ENCODE measurements at regions not wholly inside any gene's neighbourhood (a gene's known extent, or its start where the extent isn't known, plus 50 kb on each side); places are given as distances from the start of the nearest gene placed in this dataset.

DNA sequence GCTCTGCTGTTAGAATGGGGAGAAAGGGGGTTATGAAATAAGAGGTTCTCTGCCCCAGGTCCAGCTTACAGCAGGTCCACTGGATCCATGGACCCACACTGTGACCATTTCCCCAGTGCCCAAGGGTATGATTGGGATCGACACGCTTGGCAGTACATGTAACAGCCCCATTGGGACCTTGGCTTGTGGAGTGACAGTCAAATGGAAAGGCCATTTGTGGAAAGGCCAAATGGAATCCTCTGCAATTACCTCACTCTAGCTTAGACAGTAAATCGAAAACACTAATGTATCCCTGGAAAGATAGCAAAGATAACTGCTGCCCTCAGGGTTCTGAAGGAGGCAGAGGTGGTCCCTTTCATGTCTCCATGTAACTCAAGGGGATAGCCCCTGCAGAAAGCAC is 109.1 kb downstream of the MINAR1 start:
- no peak overlapping the region for H3K4me3 ChIP-seq (ENCODE audit: low read depth, low read length)

DNA sequence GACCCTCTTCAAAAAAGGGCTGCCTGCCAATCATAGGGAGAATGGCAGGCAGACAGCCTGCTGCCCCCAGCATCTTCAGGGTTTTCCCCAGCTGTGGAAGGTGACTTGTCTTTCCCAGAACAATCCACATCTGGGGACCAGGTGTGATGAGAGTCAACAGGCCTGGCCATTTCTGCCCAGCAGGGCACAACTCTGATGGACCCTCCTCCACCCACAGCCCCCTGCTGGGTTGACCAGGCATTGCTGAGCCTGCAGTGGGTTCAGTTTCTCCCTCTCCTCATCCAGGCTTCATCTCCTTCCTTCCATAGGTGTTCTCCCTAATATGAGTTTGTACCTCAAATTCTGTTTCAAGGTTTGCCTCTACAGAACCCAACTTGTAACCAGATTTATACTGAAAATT is 111.0 kb downstream of the MINAR1 start:
- Histone ChIP-seq H2AFZ (no peak overlapping the region), H3K9ac (no peak overlapping the region), H3K79me2 (no peaks in the 10 kb centered on the region), H3K9me3 (ENCODE audit: control insufficient read depth, low read length) (no peaks in the 10 kb centered on the region), H3K4me1 (no peaks in the 10 kb centered on the region), H3K27ac (no peak overlapping the region), H3K4me2 (ENCODE audit: low read length) (no peak overlapping the region), H3K27me3 (ENCODE audit: control insufficient read depth, insufficient read depth, low read length) (no peaks in the 10 kb centered on the region), H3K36me3 (ENCODE audit: control insufficient read depth, insufficient read depth, low read length) (no peaks in the 10 kb centered on the region), H3K4me3 (ENCODE audit: low read depth, low read length) (no peak overlapping the region)
- TF ChIP-seq, protein P1, sequence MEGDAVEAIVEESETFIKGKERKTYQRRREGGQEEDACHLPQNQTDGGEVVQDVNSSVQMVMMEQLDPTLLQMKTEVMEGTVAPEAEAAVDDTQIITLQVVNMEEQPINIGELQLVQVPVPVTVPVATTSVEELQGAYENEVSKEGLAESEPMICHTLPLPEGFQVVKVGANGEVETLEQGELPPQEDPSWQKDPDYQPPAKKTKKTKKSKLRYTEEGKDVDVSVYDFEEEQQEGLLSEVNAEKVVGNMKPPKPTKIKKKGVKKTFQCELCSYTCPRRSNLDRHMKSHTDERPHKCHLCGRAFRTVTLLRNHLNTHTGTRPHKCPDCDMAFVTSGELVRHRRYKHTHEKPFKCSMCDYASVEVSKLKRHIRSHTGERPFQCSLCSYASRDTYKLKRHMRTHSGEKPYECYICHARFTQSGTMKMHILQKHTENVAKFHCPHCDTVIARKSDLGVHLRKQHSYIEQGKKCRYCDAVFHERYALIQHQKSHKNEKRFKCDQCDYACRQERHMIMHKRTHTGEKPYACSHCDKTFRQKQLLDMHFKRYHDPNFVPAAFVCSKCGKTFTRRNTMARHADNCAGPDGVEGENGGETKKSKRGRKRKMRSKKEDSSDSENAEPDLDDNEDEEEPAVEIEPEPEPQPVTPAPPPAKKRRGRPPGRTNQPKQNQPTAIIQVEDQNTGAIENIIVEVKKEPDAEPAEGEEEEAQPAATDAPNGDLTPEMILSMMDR (IDR thresholded peaks at IDR 0.05) = no peak

More for the DNA sequence above, 109.1 kb downstream of the MINAR1 start:
- Histone ChIP-seq H2AFZ (no peak overlapping the region), H3K9ac (no peak overlapping the region), H3K36me3 (ENCODE audit: control insufficient read depth, insufficient read depth, low read length) (no peaks in the 10 kb centered on the region), H3K9me3 (ENCODE audit: control insufficient read depth, low read length) (no peaks in the 10 kb centered on the region), H3K4me1 (no peaks in the 10 kb centered on the region), H3K4me2 (ENCODE audit: low read length) (no peak overlapping the region), H3K27ac (no peak overlapping the region), H3K79me2 (no peaks in the 10 kb centered on the region), H3K27me3 (ENCODE audit: control insufficient read depth, insufficient read depth, low read length) (peaks cover 3% of the 10 kb centered on the region)
- TF ChIP-seq, protein P1 (IDR thresholded peaks at IDR 0.05) = no peak

DNA sequence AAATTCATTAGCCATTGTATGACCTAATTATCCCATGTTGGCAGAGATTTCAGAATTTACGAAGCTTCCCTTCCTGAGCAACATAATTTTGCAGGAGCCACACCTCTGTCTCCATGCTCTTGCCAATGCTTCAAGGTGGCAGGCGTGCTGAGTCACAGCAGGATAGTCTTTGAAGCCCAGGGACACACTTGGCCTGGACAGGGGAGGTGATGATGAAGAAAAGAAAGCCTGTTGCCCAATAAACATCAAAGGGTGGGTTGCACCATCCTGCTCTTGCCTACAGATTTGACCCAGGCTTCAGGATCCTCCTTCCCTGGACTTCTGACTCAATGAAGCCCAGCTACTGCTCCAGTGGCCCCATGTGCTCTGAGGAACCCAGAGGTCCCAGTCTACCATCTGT is 117.1 kb downstream of the MINAR1 start:
- Histone ChIP-seq H3K79me2 (no peaks in the 10 kb centered on the region), H3K4me2 (ENCODE audit: low read length) (no peak overlapping the region), H3K4me1 (no peaks in the 10 kb centered on the region), H2AFZ (no peak overlapping the region), H3K36me3 (ENCODE audit: control insufficient read depth, insufficient read depth, low read length) (no peaks in the 10 kb centered on the region), H3K9me3 (ENCODE audit: control insufficient read depth, low read length) (no peaks in the 10 kb centered on the region), H3K27ac (no peak overlapping the region), H3K4me3 (ENCODE audit: low read depth, low read length) (no peak overlapping the region), H3K9ac (no peak overlapping the region), H3K27me3 (ENCODE audit: control insufficient read depth, insufficient read depth, low read length) (no peaks in the 10 kb centered on the region)
- TF ChIP-seq, protein P1 (IDR thresholded peaks at IDR 0.05) = no peak

DNA sequence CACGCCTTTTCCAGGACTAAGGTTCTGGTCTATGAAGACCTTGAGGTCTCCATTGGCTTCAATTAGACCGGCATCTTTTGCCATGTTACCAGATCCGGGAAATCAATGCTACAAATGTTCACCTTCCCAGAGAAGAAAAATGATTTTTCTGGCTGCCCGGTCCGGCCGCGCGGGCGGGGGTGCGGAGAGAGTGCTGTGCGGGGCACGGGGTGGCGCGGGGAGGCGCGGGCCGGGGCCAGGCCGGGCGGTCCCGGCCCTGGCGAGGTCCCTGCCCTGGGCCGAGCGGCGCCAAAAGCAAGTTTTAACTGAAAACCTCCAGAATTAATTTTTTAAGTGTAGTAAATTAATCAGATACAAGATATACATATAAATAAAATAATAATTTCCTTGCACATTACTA is 128.2 kb downstream of the MINAR1 start:
- Histone ChIP-seq H3K4me3 (ENCODE audit: low read depth, low read length) (no peak overlapping the region), H3K36me3 (ENCODE audit: control insufficient read depth, insufficient read depth, low read length) (no peaks in the 10 kb centered on the region), H3K27me3 (ENCODE audit: control insufficient read depth, insufficient read depth, low read length) (no peaks in the 10 kb centered on the region), H3K9ac (no peak overlapping the region), H3K4me1 (no peaks in the 10 kb centered on the region), H3K79me2 (no peaks in the 10 kb centered on the region), H2AFZ (no peak overlapping the region), H3K9me3 (ENCODE audit: control insufficient read depth, low read length) (no peaks in the 10 kb centered on the region), H3K4me2 (ENCODE audit: low read length) (no peak overlapping the region), H3K27ac (no peak overlapping the region)
- TF ChIP-seq, protein P1 (IDR thresholded peaks at IDR 0.05) = no peak

DNA sequence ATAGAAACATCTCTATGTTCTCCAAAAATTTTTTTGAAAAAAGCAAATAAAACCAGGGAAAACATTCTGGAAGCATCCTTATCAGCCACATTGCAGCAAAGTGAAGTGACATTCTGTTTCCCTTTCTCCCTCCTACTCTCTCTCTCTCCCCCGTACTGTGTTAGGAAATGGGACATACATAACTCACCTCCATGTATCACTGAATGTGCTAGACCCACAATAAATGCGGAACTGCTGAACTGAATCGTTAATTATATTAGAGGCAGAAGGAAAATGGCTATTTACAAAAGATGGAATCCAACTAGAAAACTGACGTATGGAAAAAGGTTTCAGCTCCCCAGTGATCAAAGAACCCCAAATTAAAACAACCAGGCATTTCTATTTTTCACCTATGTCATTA is 129.8 kb downstream of the MINAR1 start:
- no peaks in the 10 kb centered on the region for H3K27me3 ChIP-seq (ENCODE audit: control insufficient read depth, insufficient read depth, low read length)
- H3K4me1 ChIP-seq = no peaks in the 10 kb centered on the region
- no peaks in the 10 kb centered on the region for H3K36me3 ChIP-seq (ENCODE audit: control insufficient read depth, insufficient read depth, low read length)
- H2AFZ ChIP-seq = no peak overlapping the region
- TF ChIP-seq, protein P1 (IDR thresholded peaks at IDR 0.05) = no peak
- no peak overlapping the region for H3K27ac ChIP-seq
- no peaks in the 10 kb centered on the region for H3K9me3 ChIP-seq (ENCODE audit: control insufficient read depth, low read length)
- H3K79me2 ChIP-seq = no peaks in the 10 kb centered on the region
- H3K4me2 ChIP-seq (ENCODE audit: low read length) = no peak overlapping the region
- H3K9ac ChIP-seq = no peak overlapping the region
- H3K4me3 ChIP-seq (ENCODE audit: low read depth, low read length) = no peak overlapping the region

All from parathyroid adenoma (tissue), 2 donors.